ENCODE measurements at regions not wholly inside any gene's neighbourhood (a gene's known extent, or its start where the extent isn't known, plus 50 kb on each side); places are given as distances from the start of the nearest gene placed in this dataset.

GRCh38 chr18:75358928-75359327 lies 68.6 kb downstream of the SMIM21 start:
- no peak for DNase-seq (ENCODE audit: low spot score)

GRCh38 chr18:75353357-75353756 lies 74.1 kb downstream of the SMIM21 start:
- no peak for DNase-seq (ENCODE audit: low spot score)

GRCh38 chr18:75351409-75351808 lies 76.1 kb downstream of the SMIM21 start:
- no peak for DNase-seq (ENCODE audit: low spot score)

- no peak for DNase-seq (ENCODE audit: low spot score)
Measured at GRCh38 chr18:75350857-75351256, 76.6 kb downstream of the SMIM21 start.

GRCh38 chr18:75350512-75350839 lies 77.0 kb downstream of the SMIM21 start:
- DNase-seq (ENCODE audit: low spot score) = no peak

GRCh38 chr18:75349668-75350511 lies 77.6 kb downstream of the SMIM21 start:
- no peak for DNase-seq (ENCODE audit: low spot score)

GRCh38 chr18:75346671-75347070 lies 80.8 kb downstream of the SMIM21 start:
- no peak for DNase-seq (ENCODE audit: low spot score)

- DNase-seq (ENCODE audit: low spot score) = no peak
Measured at GRCh38 chr18:75344615-75345014, 82.9 kb downstream of the SMIM21 start.

- no peak for DNase-seq (ENCODE audit: low spot score)
Measured at GRCh38 chr18:75344161-75344560, 83.3 kb downstream of the SMIM21 start.

- DNase-seq (ENCODE audit: low spot score) = no peak
Measured at GRCh38 chr18:75343389-75343788, 84.1 kb downstream of the SMIM21 start.

GRCh38 chr18:75341897-75342296 lies 85.6 kb downstream of the SMIM21 start:
- DNase-seq (ENCODE audit: low spot score) = no peak

GRCh38 chr18:75341267-75341666 lies 86.2 kb downstream of the SMIM21 start:
- peak; percentile 23 for DNase-seq (ENCODE audit: low spot score)

- peak; percentile 22 for DNase-seq (ENCODE audit: low spot score)
Measured at GRCh38 chr18:75339936-75340605, 87.4 kb downstream of the SMIM21 start.
